ENCODE measurements at regions not wholly inside any gene's neighbourhood (a gene's known extent, or its start where the extent isn't known, plus 50 kb on each side); places are given as distances from the start of the nearest gene placed in this dataset.

- no peaks in the 10 kb centered on the region for H3F3A ChIP-seq (ENCODE audit: insufficient read depth, low read depth)
- H3K4me3 ChIP-seq = no peak overlapping the region
- H3K4me2 ChIP-seq = no peak overlapping the region
- H2AFZ ChIP-seq = no peak overlapping the region
- no peaks in the 10 kb centered on the region for H3K9me3 ChIP-seq (ENCODE audit: insufficient read depth, low read depth)
- H3K36me3 ChIP-seq (ENCODE audit: low read depth) = no peaks in the 10 kb centered on the region
- no peaks in the 10 kb centered on the region for H3K9me2 ChIP-seq (ENCODE audit: insufficient read depth)
- H4K20me1 ChIP-seq (ENCODE audit: insufficient read depth) = no peaks in the 10 kb centered on the region
- intact Hi-C loops (cut with micrococcal nuclease; ENCODE audit: unreplicated experiment) = no loop called here
- ChIA-PET POLR2A (ENCODE audit: unreplicated experiment) (no interaction called here), CTCF (no interaction called here)
- TF ChIP-seq CTCF (conservative IDR thresholded peaks at IDR 0.05) (no peak), EZH2 (IDR thresholded peaks at IDR 0.05; ENCODE audit: low read depth) (no peak)
- BruUV-seq (replicated peaks) = no TSS peak
- no peak for DNase-seq
- H3K27ac ChIP-seq = no peak overlapping the region
- no peaks in the 10 kb centered on the region for H3K79me2 ChIP-seq (ENCODE audit: low read depth)
- H3K27me3 ChIP-seq (ENCODE audit: insufficient read depth, low read depth) = no peaks in the 10 kb centered on the region
- H3K4me1 ChIP-seq (replicated peaks; ENCODE audit: insufficient read depth) = no peaks in the 10 kb centered on the region
Measured at GRCh38 chr7:63025815-63026214, 972.8 kb upstream of the ZNF722 start.

- H4K20me1 ChIP-seq (ENCODE audit: insufficient read depth) = no peaks in the 10 kb centered on the region
- no peaks in the 10 kb centered on the region for H3K4me1 ChIP-seq (replicated peaks; ENCODE audit: insufficient read depth)
- no peaks in the 10 kb centered on the region for H3K79me2 ChIP-seq (ENCODE audit: low read depth)
- ChIA-PET CTCF (no interaction called here), POLR2A (ENCODE audit: unreplicated experiment) (no interaction called here)
- H3K4me3 ChIP-seq = no peak overlapping the region
- H3K9me2 ChIP-seq (ENCODE audit: insufficient read depth) = no peaks in the 10 kb centered on the region
- TF ChIP-seq CTCF (conservative IDR thresholded peaks at IDR 0.05) = no peak
- TF ChIP-seq EZH2 (IDR thresholded peaks at IDR 0.05; ENCODE audit: low read depth) = no peak
- DNase-seq = no peak
- H3K36me3 ChIP-seq (ENCODE audit: low read depth) = no peaks in the 10 kb centered on the region
- no peaks in the 10 kb centered on the region for H3F3A ChIP-seq (ENCODE audit: insufficient read depth, low read depth)
- no peaks in the 10 kb centered on the region for H3K9me3 ChIP-seq (ENCODE audit: insufficient read depth, low read depth)
- H3K27me3 ChIP-seq (ENCODE audit: insufficient read depth, low read depth) = 0 out of 2 replicates have a peak, but pooled peaks cover 2% of the 10 kb centered on the region
- H3K27ac ChIP-seq = no peak overlapping the region
- H3K4me2 ChIP-seq = no peak overlapping the region
- intact Hi-C loops (cut with micrococcal nuclease; ENCODE audit: unreplicated experiment) = no loop called here
- no peak overlapping the region for H2AFZ ChIP-seq
- BruUV-seq (replicated peaks) = no TSS peak
Measured at GRCh38 chr7:63027075-63027474, 971.6 kb upstream of the ZNF722 start.

GRCh38 chr7:63028376-63029206 lies 970.1 kb upstream of the ZNF722 start:
- TF ChIP-seq EZH2 (IDR thresholded peaks at IDR 0.05; ENCODE audit: low read depth) (no peak), CTCF (conservative IDR thresholded peaks at IDR 0.05) (no peak)
- H3K9me2 ChIP-seq (ENCODE audit: insufficient read depth) = no peaks in the 10 kb centered on the region
- no peak overlapping the region for H3K27ac ChIP-seq
- no peaks in the 10 kb centered on the region for H3K9me3 ChIP-seq (ENCODE audit: insufficient read depth, low read depth)
- POLR2A ChIA-PET (ENCODE audit: unreplicated experiment) = no interaction called here
- BruUV-seq (replicated peaks) = no TSS peak
- H3K27me3 ChIP-seq (ENCODE audit: insufficient read depth, low read depth) = 0 out of 2 replicates have a peak, but pooled peaks cover 2% of the 10 kb centered on the region
- no peaks in the 10 kb centered on the region for H3K36me3 ChIP-seq (ENCODE audit: low read depth)
- DNase-seq = no peak
- CTCF ChIA-PET = no interaction called here
- no peaks in the 10 kb centered on the region for H3F3A ChIP-seq (ENCODE audit: insufficient read depth, low read depth)
- no peaks in the 10 kb centered on the region for H3K4me1 ChIP-seq (replicated peaks; ENCODE audit: insufficient read depth)
- intact Hi-C loops (cut with micrococcal nuclease; ENCODE audit: unreplicated experiment) = no loop called here
- no peaks in the 10 kb centered on the region for H4K20me1 ChIP-seq (ENCODE audit: insufficient read depth)
- no peak overlapping the region for H3K4me2 ChIP-seq
- H3K79me2 ChIP-seq (ENCODE audit: low read depth) = no peaks in the 10 kb centered on the region
- no peak overlapping the region for H2AFZ ChIP-seq
- no peak overlapping the region for H3K4me3 ChIP-seq
